ENCODE measurements at regions not wholly inside any gene's neighbourhood (a gene's known extent, or its start where the extent isn't known, plus 50 kb on each side); places are given as distances from the start of the nearest gene placed in this dataset.

DNA sequence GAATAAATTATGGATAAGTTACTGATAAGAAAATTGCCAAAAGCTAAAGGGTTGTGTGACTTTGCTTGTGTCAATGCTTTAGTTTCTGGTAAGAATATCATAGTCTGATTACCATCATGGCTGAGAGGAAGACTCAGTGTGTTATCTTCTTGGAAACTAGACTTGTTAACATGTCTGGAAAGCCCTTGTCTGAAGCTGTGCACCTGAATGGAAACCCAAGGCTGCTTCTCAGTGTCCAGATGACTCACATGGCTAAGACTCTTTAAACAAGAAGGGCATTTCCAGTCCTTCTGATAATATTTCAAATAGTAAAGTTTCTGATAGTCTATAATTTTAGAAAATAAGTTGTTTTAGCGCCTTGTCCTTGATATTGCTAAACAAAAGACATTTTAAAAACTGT is 1092.7 kb downstream of the PLA2G4A start:
- TF ChIP-seq, protein P1, sequence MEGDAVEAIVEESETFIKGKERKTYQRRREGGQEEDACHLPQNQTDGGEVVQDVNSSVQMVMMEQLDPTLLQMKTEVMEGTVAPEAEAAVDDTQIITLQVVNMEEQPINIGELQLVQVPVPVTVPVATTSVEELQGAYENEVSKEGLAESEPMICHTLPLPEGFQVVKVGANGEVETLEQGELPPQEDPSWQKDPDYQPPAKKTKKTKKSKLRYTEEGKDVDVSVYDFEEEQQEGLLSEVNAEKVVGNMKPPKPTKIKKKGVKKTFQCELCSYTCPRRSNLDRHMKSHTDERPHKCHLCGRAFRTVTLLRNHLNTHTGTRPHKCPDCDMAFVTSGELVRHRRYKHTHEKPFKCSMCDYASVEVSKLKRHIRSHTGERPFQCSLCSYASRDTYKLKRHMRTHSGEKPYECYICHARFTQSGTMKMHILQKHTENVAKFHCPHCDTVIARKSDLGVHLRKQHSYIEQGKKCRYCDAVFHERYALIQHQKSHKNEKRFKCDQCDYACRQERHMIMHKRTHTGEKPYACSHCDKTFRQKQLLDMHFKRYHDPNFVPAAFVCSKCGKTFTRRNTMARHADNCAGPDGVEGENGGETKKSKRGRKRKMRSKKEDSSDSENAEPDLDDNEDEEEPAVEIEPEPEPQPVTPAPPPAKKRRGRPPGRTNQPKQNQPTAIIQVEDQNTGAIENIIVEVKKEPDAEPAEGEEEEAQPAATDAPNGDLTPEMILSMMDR (IDR thresholded peaks at IDR 0.05): no peak
- TF ChIP-seq POLR2A (IDR thresholded peaks at IDR 0.05): no peak

All from body of pancreas (tissue), 4 donors.